GM21717 (cell line): ENCODE measurements at regions not wholly inside any gene's neighbourhood (a gene's known extent, or its start where the extent isn't known, plus 50 kb on each side); places are given as distances from the start of the nearest gene placed in this dataset.

Experiments
- ATAC-seq: cut with Tn5 transposase; IDR thresholded peaks from one replicate; pipeline ENCODE4 v1.9.1; 2021; ENCODE audit warnings: mild to moderate bottlenecking, moderate library complexity; ENCODE audit not compliant: unreplicated experiment

DNA sequence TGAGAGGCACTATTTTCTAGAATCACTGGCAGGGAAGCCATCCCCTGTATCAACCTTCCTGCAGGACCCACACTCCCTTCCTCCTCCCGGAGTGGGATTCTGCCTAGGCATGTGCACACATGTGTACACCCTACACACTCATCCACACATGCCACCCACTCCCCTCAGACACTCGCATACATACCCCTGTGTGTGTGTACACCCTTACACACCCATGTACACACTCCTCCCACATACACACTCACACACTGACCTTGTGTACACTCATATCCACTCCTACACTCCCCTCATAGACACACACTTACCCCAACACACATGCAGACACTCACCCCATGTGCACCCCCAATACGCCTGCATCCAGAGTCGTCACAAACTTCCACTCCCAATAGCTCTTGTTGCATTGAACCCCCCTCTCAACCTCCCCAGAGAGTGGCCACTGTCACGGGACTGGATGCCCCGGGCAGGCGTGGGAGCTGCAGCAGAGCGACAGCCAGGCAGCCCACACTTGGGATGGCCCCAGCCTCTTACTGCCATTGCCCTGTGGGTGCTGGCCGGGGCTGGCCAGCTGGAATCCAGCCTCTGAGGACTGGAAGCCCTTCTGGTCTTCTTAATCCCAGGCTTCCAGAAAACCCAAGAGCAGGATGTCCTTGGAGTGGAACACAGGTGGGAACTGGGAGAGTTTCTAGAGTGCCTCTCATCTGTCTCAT, 251.0 kb downstream of the LOXHD1 start:
- ATAC-seq, result no peak

DNA sequence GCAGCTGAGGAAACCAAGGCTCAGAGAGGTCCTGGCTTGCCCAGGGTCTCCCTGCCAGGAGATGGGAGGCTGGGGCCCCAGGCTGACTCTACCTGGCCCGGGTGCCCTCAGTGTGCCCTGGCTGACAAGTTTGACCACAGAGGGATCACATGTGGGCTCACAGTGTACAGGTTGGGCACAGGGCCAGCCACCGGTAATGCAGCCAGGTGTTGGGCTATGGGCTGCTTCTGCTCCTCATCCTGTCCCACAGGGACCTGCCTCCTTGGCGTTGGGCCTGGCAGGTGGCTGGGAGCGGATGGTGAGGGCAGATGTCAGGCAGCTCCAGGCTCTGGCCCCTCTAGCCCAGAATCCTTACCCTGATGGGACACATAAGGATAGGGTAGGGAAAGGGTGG, 250.5 kb downstream of the LOXHD1 start:
- ATAC-seq, result no peak

DNA sequence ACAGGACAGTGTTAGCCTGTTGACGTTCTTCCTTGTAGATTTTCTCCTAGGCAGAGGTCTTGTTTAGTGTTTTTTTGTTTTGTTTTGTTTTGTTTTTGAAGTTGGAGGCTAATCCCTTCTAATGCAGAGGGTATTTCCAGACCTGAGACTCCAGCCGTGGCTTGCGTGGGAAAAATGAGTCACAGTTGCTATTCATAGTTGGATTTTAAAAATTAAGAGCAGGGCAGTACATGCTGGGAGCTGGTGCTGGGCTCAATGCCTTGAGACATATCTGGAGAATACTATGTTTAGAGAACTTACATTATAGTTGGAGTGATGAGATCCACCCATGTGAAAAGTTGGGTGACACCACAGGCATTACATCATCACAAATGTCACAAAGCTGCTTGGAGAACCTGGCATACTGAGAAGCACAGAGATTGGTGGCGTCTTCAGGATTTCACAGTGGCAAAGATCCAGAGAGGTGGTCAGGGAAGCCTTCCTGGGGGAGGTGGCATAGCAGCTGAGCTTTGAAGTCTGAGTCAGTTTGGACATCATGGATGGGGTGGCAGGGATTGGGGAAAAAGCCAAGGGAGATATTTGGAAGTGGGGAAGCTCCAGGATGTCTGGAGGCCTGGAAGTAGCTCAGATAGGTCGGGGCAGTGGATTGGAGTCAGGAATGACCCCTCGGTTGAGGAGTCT, 249.4 kb downstream of the LOXHD1 start:
- ATAC-seq, result no peak

DNA sequence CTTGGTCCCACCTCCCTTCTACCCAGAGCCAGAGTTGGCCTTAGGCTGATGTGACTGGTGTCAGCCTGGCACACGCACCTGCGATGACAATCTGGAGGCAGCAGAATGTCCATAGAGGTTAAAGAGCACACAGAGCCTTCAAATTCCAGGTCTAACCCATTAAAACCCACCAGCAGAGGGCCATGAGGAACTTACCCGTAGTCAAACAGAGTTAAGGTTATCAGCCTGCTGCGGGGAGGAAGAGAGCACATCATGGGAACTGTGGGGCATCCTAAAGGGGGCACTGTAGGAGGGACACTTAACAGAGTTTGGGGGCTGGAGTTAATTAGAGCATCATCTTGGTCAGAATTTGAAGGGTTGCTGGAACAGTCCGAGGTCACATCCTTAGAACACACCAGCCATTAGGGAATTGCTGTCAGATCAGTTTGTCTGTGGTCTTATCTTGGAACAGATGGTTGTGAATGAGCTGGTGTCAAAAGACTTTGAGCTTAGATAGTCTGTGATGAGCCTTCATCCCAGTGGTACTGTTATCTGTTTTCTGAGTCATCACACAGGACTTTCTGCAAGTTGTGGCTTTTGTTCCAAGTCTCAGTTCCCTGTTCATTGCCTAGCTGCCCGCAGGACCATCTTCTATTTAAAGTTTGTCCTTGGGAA, 248.6 kb downstream of the LOXHD1 start:
- no peak for ATAC-seq

DNA sequence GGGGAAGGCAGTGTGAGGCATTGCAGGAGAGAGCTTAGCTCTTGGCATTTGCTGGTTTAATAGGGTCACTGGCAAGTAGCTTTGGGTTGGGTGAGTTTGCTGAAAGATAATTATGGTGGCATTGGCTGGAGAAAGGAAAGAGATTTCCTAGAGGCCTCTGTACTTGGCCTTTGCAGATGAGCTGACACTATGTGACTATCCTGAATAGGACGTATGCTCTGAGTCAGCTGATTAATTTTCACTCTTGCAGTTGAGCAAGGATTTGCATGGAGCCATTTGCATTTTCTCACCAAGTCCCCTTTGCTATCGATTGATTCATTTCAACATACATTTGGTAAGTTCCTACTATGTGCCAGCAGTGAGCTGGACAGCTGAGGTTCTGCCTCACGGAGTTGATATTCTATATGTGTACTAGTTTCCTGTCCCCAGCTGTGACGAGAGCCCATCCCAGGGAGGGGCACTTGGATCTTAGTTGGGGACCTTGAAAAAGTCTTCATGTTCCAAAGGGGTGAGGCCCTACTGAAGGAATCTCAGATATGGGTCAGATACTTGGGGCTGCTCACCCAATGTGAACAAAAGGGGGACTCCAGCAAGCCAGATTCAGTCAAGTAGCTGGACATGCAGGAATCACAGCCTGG, 245.7 kb downstream of the LOXHD1 start:
- ATAC-seq, result no peak

DNA sequence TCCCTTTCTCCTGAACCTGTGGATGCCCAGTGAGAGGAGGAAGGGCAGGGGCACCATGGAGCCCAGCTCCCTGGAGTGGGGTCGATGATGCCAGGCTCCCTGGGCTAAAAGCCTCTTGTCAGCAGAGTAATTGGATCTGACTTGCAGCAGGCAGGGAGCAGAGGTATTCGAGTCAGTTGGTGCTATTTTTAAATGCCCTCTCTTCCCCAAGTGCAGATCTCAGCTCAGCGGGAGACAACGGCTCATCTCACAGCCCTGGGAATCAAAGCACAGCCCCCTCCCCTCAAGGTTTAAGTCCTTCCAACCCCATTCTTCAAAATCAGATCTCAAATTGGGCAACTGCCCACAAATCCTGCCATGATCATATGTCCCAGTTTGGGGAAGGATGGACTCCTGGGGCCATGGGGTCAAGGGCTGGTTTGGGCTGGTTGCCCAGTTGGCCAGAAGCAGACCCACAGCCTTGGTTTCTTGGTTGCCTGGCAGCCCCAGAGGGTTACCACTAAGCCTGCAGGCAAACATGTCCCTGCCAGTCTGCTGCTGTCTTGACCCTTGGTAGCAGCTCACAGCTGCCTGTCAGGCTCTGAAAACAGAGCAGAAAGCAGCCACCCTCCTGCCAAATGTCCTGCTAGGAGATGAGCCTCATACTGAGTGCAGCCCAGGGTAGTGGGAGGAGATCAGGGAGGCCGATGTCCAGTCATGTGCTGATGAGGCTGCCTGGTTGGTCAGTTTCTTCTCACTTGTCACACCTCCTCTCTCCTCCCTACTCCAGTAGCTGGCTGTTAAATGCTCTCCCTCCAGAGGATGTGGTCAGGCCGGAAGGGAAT, 244.9 kb downstream of the LOXHD1 start:
- no peak for ATAC-seq

DNA sequence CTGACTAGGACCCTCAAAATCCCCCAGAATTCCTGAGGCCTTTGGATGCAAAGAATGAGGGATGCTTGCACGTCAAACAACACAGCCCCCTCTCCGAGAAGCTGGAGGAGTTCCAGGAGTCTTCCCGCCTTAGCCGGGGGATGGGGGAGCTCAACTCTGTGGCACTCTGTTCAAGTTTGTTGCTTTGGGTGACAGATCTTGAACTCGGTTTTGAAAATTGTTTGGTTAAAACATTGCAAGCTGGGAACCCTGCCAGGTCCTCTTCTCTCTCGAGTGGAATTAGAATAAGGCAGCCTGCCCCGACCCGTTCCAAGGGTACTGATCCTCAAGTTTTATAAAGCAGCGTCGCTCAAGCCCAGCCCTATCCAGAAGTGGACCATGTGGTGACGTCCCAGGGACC, 244.1 kb downstream of the LOXHD1 start:
- ATAC-seq, result no peak

DNA sequence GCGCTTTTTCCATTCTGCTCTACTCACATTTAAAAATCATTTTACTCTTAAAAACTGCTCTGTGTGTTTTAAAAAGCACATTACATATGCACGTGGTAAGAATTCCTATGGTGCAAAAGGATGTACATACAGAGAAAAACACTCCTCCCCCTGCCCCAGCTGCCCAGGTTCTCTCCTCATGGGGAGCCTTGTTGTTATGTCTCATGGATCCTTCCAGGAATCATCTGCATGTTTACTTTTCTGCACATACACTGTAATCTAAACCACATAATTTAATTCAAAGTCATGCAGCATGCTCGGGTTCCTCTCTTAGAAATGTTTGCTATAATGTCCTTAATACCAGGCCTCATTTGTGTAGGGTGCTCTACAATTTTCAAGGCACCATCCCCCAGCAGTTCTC, 243.3 kb downstream of the LOXHD1 start:
- ATAC-seq, result no peak

DNA sequence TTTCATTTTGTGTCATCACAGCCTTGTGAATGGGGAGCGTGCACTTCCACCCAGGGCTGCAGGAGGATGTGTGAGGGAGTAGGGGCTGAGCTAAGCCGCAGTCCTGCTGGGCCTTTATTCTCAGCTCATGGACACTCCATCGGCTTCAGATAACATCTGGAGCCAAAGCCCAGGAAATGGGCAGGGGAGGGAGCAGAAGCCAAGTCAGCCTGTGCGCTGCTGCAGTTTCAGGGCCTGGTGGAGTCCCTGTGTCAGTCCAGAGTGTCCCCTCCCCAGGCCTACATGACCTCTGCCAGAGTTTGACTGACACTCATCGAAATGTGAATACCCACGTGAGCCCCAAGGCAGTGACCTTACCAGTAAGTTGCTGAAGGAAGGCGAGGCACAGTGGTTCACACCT, 242.2 kb downstream of the LOXHD1 start:
- no peak for ATAC-seq

DNA sequence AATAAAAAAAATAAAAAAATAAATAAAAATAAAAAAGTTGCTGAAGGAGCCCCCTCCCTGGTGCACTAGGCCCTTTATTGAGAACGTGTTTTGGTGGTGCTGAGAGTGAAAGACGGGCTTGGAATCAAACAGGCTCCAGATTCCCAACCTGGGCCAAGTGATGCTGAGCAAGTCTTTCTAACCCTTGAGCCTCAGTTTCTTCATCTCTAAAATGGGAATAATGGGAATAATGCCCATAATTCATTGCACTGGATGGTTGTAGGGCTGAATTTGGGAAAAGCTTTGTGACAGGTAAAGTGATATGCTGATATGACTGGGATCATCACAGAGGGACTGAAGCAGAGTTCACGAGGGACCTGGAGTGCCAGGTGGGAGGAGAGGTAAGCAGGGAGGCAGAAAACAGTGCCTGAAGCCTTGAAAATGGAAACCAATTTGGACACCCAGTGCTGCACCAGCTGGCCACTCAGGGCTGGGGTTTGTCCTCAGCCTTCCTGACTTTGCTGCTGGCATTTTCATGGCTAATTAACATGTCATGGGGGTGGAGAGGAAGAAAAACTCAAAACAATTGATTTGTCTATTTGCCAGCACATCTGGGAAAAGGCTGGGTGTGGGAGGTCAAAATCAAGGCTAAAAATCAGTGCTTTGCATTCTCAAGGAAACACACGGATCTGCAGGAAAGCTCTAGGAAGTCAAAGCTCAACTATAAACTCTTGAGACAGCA, 241.3 kb downstream of the LOXHD1 start:
- ATAC-seq, result no peak

DNA sequence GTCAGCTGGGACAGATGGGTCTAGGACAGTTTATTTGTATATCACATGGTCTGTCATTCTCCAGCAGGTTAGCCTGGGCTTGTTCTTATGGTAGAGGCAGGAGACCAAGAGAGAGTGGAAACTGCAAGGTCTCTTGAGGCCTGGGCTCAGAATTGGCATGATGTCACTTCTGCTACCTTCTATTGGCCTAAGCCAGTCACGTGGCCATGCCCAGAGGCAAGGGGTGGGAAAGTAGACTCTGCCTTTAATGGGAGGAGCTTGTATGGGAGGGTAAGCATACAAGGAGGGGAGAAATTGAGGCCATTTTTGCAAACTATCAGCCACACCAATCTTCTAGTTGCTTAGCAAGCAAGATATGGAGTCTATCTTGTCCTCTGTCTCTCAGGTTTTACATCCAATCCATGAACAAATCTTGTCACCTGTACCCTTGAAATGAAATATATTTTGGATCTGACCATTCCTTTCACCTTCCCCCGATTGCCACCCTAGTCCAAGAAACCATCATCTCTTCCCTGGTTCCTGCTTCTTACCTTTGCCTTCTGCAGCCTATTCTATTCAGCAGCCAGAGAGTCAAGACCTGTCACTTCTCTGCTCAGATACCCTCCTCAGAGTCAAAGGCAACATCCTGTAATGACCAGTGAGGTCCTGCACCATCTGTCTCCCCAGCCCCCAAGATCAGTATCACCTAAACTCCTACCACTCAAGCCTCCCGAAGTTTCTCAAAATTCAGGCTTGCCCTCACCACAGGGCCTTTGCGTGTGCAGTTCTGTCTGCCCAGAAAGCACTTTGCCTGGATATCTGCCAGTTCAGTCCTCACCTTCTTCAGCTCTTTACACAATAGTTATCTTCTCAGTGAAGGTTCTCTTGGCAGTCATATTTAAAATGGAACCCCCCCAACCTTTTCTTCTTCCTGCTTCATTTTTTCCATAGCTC, 240.0 kb downstream of the LOXHD1 start:
- ATAC-seq, result no peak

DNA sequence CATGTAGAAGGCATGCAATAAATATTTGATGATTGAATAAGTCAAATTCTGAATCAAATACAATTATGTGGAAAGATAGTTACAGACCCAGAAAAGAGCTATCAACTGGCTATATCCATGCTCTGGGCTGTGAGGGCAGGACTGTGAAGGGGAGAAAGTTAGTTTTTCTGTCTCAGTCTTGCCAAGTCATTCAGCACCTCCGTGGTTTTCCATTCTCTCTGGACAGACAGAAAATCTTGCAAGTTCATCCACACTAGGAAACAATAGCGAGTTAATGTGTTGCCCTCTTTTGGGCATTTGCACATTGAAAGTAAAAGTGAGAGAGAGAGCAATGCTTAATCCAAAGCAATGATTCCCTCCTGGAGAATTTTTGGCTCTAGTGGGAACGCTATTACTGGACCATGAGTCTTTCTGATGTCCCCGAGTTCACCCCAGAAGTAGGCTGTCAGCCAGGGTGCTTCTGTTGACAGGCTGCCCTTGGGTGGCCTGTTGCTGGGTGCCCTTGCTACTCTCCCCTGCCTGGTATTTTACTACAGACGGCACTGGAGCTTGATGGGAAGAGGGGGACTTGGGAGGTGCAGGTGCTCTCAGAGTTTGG, 238.3 kb downstream of the LOXHD1 start:
- no peak for ATAC-seq

DNA sequence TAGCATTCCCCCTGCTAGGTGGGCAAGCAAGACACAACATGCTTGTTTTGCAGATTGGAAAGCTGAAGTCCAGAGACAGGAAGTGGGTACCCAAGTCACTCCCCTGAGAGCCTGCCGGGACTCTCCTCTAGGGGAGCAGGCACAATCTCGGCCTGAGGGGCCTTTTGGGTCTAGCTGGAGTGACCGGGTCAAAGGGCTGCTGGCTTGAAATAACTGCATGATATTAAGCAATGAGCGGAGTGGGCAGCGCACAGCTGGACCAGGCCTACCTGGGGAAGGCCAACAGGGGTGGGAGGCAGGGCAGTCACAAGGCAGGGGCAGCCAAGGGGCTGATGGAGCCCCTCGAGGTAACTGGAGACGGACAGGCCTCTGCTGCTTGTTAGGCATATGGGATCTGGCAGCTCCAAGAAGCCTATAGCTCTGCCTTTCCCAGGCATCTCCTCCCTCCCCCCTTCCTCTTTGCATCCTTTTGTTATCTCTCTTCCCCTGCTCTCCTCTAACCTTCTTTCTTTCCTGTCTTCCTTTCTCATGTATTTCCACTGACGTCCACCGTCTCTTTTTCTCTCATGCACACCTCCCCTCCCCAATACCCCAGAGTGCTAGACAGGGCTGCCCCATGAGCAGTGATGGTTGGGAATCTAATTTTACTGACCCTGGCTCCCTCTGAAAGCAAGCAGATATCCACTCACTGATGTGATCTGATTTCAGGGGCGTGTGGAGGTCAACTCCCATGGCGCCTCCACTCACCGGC, 237.5 kb downstream of the LOXHD1 start:
- no peak for ATAC-seq

DNA sequence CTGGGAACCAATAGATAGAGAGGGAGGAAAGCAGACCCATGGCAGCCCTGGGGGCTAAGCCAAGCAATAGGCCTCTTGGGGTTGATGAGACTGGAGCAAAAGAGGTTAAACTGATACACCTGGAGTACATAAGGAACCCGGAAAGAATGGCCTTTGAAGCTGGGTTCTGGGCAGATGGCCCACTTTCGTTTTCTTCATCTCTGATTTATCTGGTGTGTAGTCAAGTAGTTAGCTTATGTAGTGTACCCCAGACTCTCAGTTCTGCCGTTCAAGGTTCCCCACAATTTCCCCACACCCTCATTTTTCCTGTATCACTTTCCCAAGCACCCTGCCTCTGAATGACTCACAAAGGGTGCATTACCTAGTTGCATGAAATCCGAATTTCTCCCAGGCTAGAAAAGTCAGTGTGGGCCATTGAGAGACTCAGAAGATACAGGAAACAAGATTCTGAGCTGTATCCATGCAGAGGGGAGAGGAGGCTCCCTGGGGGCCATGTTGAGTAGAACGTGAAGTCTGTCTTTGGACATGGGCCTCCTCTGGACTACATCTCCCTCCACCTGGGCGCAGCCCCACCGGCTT, 235.0 kb downstream of the LOXHD1 start:
- no peak for ATAC-seq

DNA sequence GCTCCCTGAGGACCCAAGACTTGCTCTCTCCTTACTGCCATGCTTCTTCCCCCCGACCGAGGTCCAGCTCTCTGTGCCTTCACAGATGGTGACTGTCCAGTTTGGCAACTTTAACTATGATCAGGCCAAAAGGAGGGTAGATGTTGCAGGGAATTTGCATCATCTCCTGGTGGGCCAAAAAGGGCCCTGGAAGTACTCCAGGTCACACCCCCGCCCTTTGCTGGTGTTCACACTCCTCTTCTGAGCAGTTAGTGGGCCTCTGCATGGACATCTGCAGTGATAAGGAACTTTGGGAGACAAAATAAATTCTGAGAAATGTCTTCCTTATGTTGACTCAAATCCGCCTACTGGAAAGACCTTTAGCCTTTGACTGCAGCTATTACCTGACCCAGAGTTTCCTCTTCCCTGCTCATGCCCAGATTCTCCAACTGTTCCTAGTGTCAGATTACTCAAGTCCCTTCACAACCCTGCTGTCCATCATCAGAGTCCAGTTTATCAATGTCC, 234.4 kb downstream of the LOXHD1 start:
- ATAC-seq, result no peak

DNA sequence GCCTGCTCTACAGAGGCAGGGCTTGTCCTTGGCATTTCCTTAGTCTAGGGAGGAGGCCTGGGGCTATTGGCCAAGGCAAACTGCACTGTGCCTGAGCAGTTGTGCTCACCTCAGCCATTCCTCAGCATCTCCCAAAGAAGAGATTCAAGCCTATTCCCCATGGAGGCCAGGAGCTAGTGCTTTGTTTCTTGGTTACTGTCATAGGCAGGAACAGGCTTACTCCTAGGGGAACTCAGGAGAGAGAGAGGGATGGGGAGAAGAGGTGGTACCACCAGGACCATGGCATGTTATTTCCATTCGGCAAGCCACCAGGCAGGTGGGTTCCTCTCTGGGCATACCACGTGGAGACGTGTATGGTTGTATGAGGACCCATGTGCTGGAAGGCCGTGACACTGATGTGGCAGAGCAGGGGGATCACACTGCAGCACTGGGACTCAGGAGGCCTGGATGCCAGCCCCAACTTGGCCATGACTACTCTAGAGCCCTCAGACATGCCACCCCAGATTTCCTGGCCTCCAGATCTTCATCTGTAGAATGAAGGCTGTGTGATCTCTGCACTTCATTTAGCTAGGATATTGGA, 233.7 kb downstream of the LOXHD1 start:
- no peak for ATAC-seq

DNA sequence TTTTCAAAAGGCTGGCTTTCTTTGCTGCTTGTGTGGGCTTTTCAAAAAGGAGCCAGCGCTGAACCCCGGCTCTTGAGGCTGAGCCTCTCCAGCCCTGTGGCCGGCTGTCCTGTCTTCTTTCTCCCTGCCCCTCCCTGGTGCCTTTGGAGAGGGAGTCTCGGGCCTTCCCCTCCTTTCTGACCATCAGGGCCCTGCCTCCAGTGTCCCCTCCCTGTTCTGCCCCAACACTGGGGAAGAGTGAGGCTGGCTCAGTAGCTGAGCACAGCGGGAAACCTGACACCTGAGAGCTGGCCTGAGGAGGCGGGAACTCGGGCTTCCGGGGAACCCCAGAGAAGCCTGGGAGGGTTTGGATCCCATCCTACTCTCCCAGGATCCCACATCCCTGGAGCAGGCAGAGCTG, 232.1 kb downstream of the LOXHD1 start:
- no peak for ATAC-seq
